Left hindlimb (tissue), 1 donor: ENCODE measurements at regions not wholly inside any gene's neighbourhood (a gene's known extent, or its start where the extent isn't known, plus 50 kb on each side); places are given as distances from the start of the nearest gene placed in this dataset.

Experiments
- DNase-seq: peaks from one replicate; pipeline ENCODE4 v3.0.0-alpha.2; 2018

DNA sequence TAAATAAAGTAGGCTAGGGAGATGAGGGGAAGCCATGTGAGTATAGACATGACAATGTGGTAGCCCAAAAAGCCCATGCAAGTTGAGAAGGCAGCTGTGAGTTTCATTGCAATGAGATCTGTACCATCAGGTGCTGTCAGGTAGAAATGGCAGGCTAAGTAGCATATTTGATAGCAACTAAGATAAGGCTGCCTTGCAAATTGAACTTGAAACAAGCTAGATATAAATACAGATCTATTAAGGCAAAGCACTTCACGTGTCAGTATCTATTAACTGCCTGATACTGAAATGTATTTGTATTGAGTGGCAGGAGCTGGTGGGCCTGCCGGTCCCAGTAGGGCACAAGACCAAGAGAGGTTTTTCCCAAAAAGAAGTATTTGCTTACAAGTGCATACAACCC is 419.9 kb downstream of the TDRD15 start:
- no peak for DNase-seq

DNA sequence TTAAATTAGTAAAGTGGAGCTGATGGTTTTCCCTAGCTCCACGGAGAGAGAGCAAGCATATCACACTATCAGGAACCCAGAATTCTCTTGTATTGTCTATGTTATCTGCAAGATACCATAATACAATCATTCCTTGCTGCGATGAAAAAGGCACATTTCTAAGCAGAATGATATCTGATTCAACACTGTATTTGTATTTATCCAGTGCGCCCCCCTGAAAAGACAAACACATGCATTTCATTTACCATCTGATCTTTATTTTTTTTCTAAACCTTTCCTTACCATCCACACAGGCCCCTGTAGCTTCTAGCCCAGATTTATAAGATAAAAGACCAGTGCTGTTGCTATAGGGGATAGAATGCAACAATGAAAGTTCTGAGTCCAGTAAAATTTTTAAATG is 420.6 kb downstream of the TDRD15 start:
- DNase-seq, result no peak

DNA sequence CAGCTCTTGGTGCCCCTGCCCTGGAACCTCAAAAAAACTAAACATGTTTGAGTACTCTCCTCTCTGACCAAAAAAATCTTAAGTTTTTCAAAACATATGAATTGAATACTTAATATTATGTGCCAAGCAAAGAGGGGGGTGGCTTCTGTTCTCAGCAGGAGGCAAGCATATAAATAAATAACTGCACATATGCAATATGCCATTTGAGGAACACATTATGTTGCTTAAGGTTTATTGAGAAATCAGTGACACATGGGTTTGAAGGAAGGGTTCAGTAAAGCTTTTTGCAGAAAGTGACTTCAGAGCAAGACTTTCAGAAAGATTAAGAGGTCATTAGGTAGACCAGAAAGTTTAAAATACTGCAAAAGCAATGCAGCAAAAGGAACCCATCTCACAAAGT is 429.2 kb downstream of the TDRD15 start:
- no peak for DNase-seq

DNA sequence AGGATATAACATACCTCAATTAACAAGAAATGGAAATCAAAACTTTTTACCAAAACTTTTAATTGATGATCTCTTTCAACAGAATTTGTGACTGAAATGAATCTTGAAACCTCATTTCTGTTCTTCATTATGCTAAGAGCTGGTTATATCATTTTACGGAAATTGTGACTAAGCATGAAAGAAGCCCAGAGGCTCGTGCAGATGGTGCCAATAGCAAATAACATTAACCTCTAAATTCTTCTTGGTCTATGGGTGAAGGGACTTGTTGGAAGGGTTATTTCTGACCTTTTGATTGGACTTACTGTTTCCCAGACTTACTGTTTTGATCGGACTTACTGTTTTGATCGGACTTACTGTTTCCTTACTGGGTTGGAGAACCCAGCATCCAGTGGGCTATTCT is 435.6 kb downstream of the TDRD15 start:
- no peak for DNase-seq

DNA sequence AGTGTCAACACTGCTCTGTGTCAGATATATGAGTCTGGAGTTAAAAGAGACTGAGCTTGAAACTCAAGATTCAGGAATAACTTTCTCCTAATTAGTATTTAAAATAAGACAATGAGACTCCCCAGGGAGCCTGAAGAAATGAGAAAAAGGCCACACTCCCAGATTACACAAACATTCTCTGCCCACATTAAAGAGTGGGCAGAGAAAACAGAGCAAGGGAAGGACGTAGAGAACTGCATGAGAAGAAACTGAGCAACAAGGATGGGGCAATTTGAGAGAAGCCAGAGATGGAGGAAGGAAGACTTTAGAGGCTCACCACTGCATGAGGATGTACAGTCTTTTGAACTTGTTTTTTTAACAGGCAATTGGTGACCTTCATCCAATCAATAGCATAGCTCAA is 438.2 kb downstream of the TDRD15 start:
- no peak for DNase-seq

DNA sequence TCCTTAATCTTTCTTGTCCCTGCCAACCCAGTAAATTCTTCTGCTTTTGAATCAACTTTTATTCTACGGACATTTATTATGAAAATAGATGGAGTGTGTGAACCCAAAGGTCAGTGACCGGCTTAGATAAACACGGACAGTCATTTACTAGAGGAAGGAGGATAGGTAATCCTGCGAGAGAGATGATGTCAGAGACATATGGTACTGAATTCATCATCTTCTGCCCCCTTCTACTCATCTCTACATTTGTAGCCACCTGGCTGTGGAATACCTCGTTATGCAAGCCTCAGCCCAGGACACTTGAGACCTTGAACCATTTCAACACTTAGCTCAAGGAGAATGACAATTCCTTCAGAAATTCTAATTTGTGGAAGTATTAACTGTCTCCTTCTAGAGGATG is 443.6 kb downstream of the TDRD15 start:
- DNase-seq, result no peak

DNA sequence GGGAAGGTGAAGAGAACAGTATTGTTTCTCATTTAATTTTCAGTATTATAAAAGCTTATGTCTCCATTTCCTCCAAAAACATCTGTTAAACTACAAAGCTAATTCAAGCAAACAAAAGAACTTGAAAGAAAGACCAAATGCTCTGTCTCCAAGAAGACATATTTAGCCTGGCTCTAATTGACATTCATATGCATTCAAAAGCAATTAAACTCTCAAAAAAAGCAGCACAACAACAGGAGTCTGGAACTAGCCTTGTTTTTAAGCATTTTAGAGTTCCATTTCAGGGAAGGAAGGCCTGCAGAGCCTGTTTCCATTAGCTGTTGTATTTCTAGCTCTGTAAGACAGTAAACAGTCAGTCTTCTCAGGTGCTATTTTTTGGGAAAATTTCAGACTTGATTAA is 447.9 kb downstream of the TDRD15 start:
- no peak for DNase-seq

DNA sequence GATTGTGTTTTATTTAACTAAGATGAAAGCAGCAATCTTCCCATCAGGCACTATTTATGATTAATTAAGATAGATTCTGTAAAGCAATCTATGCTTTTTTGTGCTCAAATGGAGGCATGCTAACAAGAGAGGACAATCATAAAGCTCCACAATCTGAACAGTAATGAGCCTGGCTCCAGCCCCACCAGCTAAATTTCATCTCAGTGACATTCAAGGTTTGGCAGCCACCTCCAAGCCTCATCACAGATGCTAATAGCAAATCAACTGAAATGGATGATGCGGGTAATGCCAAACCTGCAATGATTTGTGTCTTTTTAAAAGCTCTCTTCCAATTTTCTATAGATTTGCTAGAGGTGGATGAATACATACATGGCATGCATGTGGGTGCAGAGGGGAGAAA is 456.6 kb downstream of the TDRD15 start:
- no peak for DNase-seq

DNA sequence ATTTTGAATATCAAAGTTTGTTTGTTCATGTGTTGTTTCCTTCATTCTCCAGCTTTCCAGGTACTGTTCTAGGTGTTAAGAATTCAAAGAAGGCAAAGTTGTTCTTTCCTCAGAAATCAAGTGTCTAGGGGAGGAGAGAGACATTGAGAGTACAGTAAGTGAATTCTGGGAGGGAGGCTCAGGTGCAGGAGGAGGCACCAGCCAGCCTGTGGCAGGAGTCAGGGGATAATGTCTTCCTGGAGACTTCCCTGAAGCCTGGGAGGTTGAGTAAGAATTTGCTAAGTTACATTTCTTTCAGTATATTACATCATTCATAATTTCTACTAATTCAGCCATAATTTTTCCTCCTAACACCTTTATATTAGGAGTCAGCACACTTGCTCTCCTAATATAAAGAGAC is 462.1 kb downstream of the TDRD15 start:
- DNase-seq, result no peak

DNA sequence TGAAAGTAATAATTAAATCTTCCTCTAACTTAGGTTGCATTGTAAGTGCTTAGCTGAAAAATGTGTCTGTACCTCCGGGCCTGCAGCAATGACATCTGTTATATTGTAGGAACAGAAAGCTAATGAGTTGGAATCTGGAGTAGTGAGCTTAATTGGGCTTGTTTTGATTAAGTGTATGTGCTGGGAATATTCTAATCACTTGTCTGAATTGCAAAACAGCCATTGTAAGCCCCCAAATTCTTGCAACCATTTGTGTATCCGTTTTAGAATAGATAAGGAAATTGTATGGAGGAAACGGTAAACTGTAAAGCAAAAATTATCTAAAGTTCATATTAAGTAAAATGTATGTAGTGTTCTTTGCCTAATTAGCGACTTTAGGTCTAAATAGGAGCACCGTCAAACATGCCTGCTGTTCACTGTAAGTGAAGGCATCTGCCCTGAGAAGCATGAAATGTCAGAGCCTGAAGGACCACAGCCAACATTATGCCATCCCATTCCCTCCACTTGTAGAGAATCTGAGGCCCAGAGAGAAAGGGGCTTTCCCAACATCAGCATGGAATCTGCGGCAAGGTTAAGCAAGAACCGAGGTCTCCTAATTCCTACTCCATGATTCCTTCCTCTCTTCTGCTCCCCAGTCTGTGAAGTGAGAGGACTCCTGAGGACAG is 466.4 kb downstream of the TDRD15 start:
- no peak for DNase-seq

DNA sequence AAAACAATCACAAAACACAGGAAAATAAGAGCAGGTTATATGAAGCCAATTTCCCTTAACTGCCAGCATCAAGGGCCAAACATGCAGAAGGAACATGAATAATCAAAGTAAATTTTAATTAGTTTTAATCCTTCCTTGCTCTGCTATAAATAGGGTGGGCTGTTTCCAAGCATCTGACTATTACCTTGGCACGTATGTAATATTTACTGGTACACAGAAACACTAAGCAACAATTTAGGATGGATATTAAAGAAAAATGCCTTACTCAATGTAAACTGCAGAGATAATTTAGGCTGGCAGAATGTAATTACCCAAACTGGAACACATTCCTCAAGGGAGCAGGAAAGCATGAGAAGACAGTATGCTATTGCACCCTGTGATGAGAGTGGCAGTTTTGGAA is 468.2 kb downstream of the TDRD15 start:
- no peak for DNase-seq

DNA sequence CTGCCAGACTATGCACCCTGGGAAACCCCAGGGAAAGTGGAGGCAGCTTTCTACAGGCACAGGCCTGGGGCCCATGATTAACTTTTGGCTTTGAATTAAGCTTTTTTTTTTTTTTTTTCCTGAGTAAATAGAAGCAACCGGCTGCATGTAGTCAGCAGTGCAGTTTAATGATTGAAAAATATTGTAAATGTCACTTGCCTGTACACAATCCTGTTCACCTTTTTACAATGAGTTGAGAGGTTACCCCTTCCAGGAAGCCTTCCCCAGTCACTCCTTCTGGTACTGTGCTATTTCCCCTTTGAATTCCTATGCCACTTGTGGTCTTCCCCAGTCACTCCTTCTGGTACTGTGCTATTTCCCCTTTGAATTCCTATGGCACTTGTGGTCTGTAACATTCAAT is 475.6 kb downstream of the TDRD15 start:
- DNase-seq, result no peak

DNA sequence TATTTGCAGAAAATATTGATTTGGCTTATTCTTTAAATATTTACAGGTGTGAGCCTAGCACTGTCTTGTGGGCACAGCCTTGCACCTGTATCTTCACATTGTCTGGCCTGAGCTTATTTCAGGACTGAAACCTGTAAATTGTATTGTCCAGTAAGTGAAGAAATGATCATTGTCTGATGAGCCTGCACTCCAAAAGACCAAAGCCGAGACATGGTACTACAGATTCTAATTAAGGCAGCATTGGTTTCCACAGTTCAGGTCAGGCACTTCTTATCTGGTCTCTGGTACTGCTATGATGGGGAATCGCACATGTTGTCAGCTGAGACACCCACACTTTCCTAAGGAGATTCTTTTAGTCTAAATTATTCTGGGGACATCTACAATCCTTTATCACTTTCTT is 479.0 kb downstream of the TDRD15 start:
- DNase-seq, result no peak

DNA sequence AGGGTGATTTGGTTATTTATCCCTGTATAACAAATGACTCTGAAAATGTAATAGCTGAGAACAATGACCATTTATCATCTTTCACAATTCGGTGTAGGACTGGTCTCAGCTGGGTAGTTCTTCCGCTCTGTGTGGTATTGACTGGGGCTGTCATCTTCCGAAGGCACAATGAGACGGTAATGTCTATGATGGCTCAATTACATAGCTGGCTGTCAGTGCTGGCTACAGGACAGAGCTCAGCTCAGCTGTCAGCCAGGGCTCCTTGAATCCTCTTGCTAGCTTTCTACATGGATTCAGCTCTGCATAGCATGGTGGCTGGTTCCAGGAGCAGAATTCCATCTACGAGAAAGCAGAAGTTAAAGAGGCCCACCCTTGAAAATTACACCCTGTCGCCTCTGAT is 483.8 kb downstream of the TDRD15 start:
- no peak for DNase-seq

DNA sequence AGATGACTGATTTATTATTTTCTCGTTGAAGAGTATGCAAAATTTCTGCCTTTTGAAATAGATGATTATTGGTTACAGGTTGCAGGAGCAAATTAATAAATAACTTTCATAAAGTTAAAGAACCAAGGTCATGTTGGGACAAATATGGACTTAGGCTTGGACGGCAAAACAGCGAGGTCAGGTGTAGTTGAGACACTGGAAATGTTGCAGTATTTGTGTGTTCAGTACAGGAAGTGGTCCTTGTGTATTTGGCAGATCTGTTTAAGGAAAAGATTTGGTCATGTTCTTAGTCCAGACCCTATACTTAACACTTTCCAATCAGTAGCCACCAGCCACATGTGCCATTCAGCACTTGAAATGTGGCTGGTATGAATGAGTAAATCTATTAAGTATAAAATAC is 486.5 kb downstream of the TDRD15 start:
- no peak for DNase-seq

DNA sequence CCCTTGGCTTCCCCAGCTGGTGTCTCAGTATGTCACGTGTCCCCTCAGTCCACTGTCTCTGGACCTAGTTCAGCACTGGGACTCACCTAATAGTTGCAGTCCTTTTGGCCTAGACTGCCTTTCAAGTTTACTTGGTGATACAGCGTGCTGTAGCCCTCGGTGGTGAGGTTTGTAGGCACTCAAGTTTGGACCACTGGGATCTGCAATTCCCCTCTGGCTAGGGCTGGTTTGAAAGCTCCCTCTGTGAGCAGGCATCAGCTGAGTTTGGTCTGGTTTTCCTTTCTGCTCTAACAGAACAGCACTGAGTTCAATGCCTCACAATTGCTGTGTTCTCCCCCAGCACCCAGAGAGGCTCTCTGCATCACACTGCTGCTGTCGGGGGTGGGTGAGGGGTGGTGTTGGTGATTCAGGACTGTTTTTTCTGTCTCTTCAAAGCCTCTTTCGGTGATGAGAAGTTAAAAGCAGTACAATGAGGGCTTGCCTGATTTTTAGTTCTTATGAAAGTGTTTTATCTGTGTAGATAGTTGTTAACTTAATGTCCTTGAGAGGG is 494.2 kb downstream of the TDRD15 start:
- no peak for DNase-seq

DNA sequence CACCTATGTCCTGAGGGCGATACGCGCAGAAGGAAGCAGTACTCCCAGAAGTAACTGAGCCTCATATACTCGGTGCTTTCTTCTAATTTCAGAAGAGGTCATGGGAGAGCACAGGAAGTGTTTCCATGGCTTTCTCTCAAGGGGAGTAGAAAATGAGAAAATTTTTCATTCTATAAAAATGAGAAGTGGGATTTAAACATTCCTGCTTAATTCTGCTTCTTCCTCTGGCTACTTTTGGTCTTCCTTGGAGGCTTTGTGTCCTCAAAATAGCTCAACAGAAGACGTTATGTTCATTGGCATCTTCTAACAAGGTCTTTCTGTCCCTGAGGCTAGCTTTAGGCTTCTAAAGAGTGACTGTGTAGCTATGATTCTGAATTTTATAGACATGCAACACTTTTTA is 497.0 kb downstream of the TDRD15 start:
- DNase-seq, result no peak

DNA sequence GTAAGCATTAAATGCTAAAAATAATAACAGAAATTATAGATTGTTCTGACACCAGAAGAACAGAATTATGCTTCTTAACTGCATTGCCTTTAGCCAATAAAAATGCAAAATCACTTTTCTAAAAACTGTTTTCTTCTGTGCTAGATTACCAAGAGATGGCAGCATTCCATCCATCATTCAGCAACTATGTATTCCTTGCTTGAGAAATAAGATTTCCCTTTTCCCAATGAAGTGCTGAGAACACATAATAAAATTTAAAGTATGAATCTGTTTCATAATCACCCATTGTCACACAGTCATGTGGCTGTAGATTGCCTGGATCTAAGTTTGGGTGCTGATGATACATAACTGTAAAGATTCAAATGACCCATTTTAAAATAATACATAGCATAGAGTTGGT is 504.2 kb downstream of the TDRD15 start:
- DNase-seq, result no peak

DNA sequence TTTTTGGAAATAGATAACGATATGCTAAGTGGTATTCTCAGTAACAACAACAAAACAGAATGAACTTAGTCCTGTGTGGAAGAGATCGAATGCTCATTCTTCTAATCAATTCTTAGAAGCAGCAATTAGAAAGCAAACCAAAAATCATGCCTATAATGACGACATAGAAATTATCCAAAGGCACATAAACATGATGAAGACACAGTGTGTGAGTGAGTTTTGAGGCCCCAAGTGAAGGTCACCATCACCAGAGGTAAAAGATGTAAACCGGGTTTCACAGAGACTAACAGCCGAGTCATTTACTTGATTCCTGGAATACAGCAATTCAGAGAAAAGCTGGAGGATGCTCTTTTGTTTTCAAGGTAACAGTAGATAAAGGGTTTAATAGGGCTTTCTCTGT is 509.2 kb downstream of the TDRD15 start:
- no peak for DNase-seq

DNA sequence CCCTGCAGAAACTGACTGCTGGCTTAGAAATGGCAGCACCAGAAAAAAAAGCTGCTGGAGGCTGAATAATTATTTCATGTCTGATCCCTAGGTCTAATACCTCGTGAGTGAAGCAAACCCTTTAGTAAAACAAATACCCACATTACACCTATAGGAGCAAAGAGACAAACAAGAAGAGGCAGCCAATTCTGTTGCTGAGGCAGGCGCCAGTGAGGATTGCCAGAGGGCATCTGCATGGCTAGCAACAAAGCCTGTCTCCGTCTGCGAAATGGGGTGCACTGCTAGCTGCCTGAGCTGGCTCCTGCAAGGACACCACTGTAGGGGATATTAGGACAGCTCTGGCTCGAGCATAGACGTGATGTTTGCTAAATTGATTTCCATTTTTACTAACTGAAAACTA is 509.7 kb downstream of the TDRD15 start:
- no peak for DNase-seq

DNA sequence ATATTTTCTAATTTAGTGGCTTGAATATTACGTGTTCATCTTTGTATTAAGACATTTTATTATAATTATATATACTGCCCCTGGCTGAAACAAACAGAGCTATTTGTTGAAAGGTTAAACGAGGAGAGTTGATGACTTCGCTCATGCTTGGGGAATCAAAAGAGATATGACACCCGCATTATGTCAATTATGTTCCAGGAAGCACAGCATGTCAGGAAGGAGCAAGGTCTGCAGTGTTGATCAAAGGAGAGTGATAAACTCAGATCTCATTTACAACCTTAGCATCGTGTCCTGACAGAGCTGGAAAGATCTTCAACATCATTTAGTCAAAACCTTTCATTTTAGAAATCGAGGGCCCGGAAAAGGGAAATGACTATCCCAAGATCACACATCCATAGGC is 510.1 kb downstream of the TDRD15 start:
- no peak for DNase-seq

DNA sequence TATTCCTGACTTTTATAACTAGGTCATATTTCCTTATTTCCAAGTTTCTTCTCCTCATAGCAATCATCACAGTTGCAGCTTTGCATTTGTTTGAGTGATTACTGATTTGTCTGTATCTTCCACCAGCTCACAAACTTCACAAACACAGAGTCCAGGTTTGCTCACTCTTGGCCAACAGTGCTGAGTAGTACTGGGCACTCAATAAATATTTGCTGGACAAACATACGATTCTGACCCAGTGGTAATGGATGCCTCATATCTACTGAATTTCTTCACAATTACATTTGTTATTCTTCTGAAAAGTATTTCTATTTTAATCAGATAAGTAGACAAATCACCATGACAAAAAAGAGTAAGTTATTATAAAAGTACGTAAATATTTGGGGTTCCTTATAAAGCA is 516.3 kb downstream of the TDRD15 start:
- DNase-seq, result no peak

DNA sequence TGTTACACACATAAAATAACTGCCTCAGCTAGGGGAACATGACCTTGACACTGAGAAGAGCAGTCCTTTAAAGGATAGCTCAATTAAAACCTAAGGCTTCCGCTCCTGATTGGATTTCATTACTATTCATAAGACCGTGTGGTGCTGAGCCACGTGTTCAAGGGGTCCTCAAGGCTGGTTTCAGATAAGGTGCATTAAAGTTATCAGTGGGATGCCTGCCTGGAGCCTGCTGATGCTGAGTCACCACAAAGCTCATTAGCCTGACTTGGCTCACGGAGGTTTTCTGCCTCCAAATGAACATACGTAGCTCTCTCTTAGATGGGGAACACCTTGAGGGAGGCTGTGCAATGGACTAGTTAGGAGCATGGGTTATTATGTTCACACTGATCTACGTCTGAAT is 518.9 kb downstream of the TDRD15 start:
- no peak for DNase-seq

DNA sequence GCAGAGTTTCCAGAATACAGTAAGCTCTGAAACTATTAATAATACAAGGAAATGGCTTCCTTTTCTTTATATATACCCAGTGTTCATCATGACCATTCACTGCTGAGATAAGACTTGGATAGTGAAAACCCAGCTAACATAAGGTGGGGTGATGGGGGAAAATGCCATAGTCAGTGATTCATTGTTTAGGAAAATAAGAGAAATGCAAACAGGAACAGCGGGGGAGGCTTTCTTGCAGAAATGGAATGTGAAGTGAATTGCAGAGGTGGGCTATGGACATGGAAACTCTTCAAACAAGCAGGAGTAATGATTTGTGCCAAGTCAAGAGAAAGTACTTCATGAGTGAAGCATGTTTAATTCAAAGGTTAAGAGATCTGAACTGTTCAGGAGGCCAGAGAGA is 519.4 kb downstream of the TDRD15 start:
- DNase-seq, result no peak

DNA sequence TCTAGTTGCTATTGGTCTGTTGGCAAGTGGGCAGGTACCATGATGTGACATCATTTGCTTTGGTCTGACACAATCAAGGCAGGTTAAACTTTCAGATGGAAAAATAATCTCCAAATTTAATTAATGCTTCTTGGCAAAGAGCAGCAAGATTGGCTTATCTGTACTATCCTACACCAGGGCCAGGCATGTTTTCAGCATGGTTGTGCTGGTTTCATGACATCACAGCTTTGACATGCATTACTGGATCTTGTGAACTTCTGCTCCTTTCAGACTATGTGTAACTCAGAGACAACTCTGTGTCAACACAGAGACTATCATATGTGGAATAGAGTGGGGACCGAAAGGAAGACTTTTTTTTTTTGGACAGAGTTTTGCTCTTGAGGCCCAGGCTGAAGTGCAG is 520.5 kb downstream of the TDRD15 start:
- DNase-seq, result no peak

DNA sequence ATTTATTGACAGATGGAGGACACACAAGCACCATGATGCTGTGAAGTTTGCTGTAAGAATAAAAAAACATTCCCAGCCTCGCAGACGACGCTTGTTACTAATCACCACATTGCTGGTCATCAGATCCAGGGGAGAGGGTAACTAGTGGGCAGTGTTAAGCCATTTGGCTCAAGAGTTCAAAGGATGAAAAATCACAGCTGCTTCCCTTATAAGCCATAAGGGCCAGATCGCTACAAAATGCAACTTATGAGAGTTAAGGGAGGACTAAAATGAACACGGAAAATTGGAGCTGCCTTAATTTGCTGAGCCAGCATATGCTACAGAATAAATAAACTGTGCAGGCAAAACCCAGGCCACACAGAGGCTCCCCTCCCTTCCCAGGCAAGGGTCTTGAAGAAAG is 522.6 kb downstream of the TDRD15 start:
- DNase-seq, result no peak
